A673 (cell line): ENCODE measurements at regions not wholly inside any gene's neighbourhood (a gene's known extent, or its start where the extent isn't known, plus 50 kb on each side); places are given as distances from the start of the nearest gene placed in this dataset.

Source experiments
- CTCF ChIP-seq: fragments of 300-800, 200-600 bp; sonication (generic); conservative IDR thresholded peaks from 2 replicates; pipeline ENCODE4 v1.5.1; 2017; ENCODE audit warnings: low read depth, mild to moderate bottlenecking, antibody characterized with exemption, low read length, moderate library complexity, mixed read lengths
- EZH2 ChIP-seq: fragments of 200-600 bp; sonication (generic); IDR thresholded peaks from 2 replicates; pipeline ENCODE4 v1.6.1; 2017; ENCODE audit warnings: borderline replicate concordance, low read depth, mild to moderate bottlenecking, mixed read lengths, antibody characterized with exemption, low read length; ENCODE audit not compliant: poor library complexity, severe bottlenecking

GRCh38 chr13:83121896-83122295, 760.4 kb downstream of the SLITRK1 start:
- TF ChIP-seq CTCF (no peak), EZH2 (no peak)
